Stimulated activated CD8-positive, alpha-beta memory T cell treated with anti-CD3 and anti-CD28 coated beads, Interleukin-7, amount 100 ng/mL, for 24 hours (primary cell): ENCODE measurements at regions not wholly inside any gene's neighbourhood (a gene's known extent, or its start where the extent isn't known, plus 50 kb on each side); places are given as distances from the start of the nearest gene placed in this dataset.

ENCODE experiments used
- DNase-seq: peaks from one replicate; pipeline ENCODE4 v3.0.0-alpha.2; 2020; ENCODE audit warnings: low read depth

DNA sequence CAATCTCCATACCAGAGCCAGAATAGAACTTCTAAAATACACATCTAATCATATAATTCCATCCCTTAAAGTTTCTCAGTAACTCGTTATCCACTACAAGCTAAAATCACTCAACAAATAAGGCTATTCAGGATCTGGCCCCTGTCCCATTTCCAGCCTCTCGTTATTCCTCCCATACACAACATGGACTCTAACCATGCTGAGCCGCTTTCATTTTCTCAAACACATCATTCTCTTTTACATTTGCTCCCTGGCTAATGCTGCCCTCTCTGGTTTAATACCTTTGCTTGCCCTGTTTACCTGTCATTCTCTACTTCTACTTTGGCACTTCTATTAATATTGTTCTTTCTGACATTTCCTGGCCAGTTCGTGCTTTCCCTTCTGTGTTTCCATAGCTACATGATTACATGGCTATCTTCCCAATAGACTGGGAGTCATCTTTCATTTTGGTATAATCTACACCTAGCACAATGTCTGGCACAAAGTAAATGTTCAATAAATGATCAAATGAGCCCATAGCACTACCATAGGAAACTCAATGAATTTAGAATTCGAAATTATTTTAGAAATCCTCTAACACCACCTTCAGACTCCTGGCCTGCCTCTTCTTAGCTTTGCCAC, 163.6 kb upstream of the VRK2 start:
- no peak for DNase-seq

DNA sequence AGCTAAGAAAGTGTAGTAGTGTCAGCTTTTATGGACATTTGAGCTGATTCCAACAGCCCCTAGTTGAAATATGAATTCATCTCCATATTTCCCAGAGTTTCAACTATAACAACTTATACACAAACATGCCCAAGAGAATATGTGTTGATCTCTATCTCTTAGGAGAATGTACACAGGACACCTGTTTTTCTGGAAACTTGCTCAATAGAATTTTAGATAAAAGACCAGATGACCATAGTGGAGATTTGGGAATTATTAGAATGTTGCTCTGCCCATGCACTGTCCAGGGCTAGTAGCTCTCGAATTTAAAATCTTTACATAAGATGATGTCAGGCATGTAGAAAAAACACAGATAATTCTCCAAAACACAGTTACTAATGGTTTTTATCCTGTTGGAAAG, 162.3 kb upstream of the VRK2 start:
- DNase-seq, result no peak

DNA sequence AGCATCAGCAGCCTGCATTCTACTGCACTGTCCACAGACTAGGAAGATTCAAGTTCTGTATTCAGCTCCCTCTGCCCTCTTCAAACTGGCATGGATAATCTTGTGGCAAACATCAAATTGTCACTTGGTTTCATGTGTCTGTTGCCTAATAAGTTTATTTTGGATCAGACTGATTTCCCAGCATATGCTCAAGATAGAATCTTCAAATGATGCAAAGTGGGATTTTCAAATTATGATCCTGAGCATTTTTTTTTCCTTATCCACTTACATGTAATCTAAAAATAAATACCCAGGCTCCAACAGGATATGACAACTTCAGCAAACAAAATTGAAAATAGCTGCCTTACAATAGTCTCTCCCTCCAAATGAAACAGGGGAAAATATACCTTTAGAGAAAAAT, 160.9 kb upstream of the VRK2 start:
- DNase-seq, result no peak

DNA sequence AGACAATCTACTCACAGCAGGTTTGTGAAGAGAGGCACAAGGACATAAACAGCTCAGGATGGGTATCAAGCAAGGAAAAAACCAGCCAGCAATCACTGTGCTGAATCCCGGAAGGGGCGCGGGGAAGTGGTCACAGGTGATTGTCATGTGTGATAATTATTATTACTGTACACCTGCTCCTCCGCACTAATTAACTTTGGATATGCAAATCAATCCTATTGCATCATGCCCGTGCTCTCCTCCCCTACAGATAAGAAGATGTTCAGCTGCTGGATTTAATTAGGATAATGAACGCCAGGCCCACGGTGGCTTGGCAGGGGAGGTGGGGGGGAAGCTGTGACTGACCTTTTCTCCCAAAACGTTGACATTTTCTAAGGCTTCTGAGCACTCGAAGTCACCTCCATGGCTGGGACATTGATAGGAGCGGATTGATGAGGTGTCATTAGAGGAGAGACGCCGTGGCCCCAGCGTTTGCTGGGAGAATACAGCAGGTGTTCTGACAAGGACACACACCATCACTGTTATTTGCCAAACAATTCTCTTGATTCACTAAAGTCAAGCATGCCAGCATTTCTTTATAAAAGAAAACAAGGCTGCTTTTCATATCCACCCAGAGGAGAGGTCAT, 160.3 kb upstream of the VRK2 start:
- no peak for DNase-seq

DNA sequence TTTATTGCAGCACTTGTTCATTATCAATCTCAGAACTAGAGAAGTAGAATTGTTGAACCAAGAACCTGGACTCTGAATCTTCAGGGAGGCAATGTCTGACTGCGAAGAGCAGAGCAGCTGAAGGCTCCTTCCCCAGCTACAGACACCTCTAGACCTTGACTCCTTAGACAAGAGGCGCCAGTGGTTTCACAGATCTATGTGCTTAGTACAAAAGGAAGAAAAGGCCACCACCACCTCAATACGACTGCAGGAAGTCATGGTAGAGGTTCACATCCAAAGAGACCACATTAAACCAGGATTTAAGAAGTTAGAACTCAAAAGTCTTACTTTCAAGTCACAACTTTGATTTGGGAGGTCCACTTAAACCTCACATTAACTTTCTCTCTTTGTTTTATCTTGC, 158.1 kb upstream of the VRK2 start:
- no peak for DNase-seq

DNA sequence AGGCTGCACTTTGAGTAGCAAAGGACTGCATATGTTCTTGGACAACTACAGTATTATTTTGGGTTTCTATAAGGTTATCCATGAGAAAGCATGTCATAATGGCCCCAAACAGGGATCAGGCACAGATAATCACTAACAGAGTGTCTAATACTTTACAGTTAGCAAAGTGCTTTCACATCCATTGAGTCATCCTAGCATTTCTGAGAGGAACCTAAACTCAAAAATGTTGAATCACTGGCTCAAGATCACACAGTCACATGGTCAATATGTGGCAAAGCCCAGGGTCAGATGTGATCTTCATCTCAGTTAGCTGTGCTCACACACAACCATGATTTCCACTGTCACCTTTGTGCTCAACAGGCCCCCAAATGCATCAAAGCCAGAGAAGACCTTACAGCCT, 156.1 kb upstream of the VRK2 start:
- DNase-seq, result no peak

DNA sequence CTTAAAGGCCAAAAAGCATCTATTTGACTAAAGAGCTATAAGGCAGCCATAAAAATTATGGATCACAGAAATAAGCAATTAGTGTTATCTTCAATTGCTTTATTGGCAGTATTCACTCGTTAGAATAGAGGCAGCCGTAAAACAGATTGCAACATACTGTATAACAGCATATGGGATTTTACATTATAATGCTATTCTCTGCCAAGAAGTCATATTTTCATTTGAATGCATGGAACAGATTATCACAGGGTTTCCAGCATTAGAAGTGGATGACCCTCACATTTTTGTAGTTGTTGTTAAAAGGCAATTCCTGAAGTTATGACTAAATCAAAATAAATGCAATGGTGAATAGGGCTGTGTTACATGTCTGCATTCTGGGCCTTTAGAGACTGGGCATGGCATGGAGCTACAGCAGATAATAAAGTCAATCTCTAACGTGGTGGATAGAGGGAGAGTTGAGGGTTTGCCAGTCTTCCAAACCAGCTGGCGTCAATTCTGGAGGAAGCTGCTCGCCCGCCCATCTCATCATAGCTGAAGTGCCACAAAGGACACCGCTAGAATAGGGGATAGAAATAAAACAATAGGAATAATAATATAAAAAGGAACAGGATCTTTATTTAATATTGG, 155.4 kb upstream of the VRK2 start:
- no peak for DNase-seq

DNA sequence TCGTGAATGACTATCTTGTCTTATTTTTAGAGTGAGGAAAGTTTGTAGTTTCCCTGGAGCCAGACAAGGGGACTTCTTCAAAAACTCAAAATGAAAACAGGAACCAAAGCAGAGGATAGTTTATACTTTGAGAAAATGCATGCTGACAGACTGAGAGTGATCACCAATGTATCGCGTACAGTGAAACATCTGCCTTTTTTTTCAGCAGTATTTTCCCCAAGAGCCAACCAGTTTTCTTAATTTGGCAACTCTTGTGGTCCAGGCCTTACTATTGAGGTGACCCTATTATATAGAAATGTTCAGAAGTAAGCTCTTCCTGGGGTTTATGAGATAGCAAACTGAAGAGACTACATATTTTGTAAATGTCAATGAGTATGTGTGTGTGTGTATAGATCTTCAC, 153.7 kb upstream of the VRK2 start:
- DNase-seq, result no peak

DNA sequence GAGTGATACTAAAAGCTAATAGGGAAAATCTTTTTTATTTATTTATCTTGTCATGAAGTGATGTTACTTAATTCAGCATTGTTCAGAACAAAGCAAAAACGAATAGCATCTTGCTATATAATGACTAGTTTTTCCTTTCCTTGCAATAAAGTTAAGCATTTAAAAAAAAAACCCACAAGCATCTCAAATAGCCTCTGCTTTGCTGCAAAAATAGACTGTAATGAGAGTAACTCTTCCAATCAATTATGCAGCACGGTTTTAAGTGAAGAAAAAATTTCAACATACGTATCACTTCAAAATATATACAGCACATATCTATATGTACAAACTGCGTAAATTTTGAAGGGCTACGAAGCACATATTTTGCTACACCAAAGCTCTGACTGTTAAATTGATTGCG, 153.3 kb upstream of the VRK2 start:
- no peak for DNase-seq

DNA sequence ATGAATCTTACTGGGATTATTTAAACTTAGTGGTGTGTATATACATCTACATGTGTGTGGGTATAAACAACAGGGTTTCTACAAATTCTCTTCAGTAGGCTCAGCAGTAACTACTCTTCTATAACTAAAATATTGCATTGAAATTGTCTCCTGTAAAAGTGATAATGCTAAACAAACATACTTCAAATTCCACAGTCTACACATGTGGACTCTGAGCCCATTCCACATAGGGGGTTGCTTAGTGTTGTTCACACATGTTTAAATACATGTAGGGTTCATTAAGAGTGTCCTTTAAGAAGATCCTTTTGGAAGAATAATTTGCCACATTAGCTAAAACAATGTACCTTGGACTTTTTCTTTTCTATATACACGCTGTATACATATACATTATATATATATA, 152.8 kb upstream of the VRK2 start:
- DNase-seq, result no peak

DNA sequence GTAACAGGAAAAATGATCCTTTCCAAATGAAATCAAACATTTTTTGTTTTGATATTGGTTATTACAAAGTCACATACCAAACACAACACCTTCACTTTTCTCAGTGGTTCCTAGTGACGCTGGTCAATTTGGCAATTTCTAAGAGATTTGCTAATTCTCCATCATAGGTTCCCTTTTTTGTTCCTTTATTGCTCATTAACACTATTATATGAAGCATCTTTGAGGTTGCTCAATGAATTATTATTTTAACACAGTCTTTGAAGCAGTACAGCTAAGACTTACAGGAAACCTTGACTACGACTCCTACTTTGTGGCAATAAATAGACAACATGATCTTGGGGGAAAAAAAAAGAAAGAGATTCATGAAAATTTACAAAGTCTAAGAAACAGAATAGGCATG, 152.2 kb upstream of the VRK2 start:
- no peak for DNase-seq

DNA sequence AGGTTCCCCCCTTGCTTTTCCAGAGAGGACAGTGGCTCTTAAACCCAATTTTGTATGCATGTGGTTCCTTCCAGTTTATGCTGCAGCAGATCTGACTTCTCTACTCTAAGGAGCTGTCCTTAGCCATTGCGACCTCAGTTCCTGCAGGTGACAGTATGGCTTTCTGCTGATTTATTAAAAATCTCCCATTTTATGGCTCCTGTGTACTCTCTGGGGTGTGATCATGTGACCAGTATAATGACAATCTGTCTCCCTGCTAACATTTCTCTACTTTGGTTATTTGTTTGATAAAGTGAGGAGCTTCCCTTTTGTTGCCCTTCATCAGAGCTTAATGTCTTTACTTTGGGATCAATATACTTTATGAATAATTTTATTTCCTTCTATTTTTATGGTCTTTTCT, 148.7 kb upstream of the VRK2 start:
- no peak for DNase-seq

DNA sequence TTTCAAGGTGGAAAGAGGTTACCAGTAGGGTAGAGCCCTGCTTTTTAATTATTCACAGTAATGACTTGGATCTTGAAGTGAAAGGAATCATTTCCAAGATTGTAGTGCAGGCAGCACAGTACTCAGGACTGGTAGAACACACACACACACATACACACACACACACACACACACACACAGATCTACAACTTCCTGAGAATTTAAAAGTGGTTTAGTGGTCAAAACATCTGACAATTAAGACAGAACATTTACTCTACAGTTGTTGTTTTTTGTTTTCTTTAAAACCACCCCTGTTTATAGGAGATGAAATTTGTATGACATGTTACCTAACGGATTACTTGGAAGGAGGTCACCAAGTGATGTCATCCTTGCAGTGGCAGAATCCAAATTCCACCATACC, 146.7 kb upstream of the VRK2 start:
- no peak for DNase-seq

DNA sequence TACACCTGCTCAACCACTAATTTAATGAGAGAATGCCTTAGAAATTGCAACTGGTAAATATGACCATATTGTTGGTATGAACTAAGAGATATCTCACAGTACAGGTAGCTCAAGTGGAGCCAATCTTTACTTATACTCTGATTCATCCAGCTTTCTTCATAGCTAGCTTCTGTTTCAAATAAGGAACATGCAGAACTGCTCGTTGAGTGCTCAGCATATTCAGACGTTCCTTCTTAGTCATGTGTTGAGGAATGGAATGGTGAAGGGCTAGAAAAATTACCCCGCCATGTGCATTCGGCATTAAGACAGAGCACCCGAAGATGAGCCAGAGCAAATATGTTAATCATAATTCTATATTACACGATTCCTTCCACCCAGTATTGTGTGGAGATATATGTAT, 144.0 kb upstream of the VRK2 start:
- DNase-seq, result no peak

DNA sequence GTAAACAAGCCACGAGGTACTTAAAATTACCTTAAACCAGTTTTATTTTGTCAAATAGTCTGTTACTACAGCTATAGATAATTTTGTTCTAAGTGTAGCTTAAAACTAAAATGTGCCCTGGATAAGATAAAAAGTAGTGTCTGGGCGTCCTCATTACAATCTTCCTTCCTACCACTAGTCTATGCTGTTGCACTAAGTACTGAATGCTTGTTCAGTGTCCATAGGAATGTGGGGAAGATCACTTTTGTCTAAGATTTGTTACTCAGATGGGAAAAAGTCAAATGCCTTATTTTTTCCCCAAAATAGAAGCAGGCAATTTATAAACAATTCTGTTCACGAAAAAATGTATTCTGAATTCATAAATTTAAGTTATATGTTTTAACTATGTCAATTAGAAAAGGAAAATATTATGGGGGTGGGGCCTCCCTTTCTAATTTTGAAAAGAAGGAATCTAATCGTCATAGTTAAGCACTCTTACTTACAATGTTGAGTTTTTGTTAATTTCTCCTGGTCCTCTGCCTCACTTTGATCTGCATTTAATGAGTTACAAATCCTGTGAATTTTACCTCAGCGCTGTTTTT, 140.4 kb upstream of the VRK2 start:
- no peak for DNase-seq

DNA sequence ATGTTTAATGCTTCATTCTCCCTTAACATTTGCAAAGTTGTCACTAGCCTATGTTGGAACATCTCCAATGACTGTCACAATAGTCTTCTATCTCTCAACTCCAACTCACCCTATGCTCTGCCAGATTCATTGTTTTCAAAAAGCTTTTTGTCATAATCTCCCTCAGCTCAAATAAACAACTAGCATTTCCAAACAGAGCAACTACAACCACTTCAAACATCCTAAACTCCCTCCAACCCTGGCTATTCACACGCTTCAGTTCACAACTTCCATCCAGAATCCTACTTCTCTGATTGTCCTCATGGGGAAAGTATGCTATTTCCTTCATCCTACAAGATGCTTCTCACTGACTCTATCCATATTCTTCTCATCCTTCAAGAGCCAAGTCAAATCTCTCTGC, 139.2 kb upstream of the VRK2 start:
- DNase-seq, result no peak

DNA sequence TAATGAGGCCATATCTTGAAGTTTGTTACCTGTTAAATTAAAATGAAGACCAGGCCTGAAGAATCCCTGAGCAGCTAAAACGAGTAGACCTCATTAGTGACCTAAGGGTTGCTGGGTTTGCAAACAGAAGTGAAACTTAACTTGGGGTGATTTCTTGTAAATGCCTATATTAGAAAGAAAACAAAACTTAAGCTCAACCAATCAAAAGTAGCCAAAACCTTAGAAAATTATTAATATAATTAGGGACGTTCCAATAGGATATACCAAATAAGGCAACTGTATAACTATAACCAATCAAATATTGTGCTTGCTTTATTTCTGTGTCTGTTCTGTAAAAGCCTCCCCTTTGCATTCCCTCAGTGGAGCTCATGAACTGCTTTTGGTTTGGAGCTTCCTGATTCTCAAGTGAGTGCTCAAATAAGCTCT, 137.9 kb upstream of the VRK2 start:
- no peak for DNase-seq

DNA sequence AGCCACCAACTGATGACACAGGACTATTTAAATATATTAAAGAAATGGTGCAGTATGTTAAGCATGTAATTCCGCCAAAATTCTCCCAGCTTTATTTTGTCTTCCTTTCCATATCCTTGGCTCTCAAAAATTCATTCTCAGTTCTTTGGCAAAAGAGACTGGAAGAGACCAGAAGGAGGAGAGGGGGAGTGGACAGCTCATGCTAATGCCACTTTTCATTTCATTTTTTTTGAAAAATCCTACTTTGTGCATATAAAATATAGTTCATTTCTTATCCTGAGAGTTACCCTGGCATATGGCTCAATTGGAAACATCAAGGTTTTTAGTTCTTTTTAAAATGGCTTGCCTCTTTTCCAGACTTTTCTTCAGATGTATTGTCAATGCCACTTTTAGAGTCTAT, 128.5 kb upstream of the VRK2 start:
- DNase-seq, result no peak

DNA sequence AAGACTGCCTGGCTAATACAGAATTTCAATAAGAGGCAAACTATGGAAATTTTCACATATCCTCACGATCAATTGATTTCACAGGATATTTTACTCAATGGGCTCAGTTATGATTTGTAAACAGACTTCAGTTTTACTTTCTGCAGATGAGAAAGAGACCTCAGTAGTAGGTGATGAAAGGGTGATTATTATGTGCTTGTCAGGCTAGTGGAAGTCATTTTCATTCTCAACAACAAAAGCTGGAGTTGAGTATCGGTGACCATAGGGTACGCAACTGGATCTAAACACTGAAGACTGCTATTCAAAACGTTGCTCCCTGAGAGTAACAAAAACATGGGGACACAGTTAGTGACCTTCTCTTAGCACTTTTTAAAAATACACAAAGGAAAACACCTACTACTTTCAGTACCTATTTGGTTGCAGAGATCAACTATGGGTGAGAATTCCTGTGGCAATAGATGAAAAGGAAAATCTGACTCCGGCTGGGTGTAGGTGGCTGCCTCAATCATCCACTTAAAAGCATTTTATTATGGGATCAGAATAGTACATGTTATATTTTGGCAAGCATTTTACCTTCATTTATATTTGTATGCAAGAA, 126.2 kb upstream of the VRK2 start:
- no peak for DNase-seq

DNA sequence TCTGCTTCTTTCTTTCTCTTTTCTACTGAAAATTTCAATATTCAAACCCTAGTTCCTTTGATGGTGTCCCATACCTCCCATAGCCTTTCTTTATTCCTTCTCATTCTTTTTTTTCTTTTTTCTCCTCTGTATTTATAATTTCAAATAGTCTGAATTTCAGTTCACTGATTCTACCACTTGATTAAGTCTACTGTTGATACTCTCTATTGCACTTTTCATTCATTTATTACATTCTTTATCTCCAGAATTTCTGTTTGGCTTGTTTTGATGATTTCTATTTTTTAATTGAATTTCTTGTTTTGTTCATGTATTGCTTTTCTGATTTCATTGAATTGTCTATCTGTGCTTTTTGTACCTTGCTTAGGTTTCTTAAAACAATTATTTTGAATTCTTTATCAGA, 111.9 kb upstream of the VRK2 start:
- no peak for DNase-seq

DNA sequence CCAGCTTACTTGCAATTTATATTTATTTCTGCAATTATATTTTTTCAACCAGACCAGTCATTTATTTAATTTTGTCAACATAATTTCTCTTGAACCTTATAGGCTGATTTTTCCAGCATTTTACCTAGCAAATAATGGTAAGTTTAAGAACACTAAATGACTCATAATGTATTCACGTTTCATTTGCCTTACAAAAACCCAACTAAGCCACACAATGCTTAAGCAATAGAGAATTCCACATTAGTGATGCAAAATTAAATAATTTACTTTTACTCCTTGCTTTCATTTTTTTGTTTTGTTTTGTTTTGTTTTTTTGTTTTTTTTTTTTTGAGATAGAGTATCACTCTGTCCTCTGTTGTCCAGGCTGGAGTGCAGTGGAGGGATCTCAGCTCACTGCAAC, 110.4 kb upstream of the VRK2 start:
- no peak for DNase-seq

DNA sequence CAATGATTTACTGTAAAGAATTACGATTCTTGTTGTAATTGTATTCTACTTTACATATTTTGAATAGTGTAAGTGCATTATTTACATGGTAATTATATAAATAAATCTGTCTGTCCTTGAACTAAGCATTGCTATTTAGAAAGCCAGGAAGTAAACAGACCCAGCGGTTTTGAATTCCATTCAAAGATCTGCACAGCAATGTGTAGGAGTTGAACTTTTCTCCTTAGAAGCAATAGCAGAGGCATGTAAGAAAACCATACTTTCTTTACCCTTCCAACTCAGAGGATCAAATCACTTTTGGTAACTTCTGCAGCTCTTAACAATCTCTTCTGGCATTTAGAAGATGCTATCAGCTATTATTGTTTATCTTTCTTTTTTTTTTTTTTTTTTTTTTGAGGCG, 109.2 kb upstream of the VRK2 start:
- DNase-seq, result no peak

DNA sequence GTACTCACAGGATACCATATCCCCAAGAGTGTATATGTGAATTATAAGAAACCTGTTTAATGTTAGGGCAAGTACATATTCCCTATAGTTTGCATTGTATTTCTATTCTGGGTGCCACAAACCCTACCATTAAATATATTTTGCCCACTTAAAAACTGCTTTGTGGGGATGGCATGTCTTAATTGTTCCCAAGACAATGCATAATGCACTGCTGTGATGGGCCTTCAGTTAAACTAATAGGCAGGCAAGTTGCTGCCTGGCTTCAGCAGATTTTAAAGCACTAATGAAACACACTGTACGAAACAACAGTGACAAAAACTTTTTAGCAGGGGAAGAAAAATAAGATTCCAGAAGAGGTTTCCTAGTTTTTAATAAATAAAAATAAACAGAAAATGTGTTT, 104.8 kb upstream of the VRK2 start:
- no peak for DNase-seq
